ENCODE measurements at regions not wholly inside any gene's neighbourhood (a gene's known extent, or its start where the extent isn't known, plus 50 kb on each side); places are given as distances from the start of the nearest gene placed in this dataset.

- no peak for TF ChIP-seq CTCF (IDR thresholded peaks at IDR 0.05)
- no peak for TF ChIP-seq EZH2 (IDR thresholded peaks at IDR 0.05; ENCODE audit: borderline replicate concordance, insufficient read depth, low read depth, low read length, poor library complexity, severe bottlenecking)
These were observed 1295.9 kb downstream of the JRKL start for GRCh38 chr11:97685695-97686094.
